HCT116 (cell line): ENCODE measurements at regions not wholly inside any gene's neighbourhood (a gene's known extent, or its start where the extent isn't known, plus 50 kb on each side); places are given as distances from the start of the nearest gene placed in this dataset.

Experiments used
- ATAC-seq: fragments of 200-7000 bp; cut with Tn5 transposase; 2 replicates; pipeline ENCODE4 v1.9.1; 2020; ENCODE audit warnings: mild to moderate bottlenecking, moderate library complexity
- BruUV-seq: library from RNA; stranded (reverse); fragments of 400-500 nt; replicated peaks from 2 replicates; lab custom pipeline; 2021; lab: Mats Ljungman, UMichigan
- CTCF ChIA-PET: fragments of 300-600 bp; sonication (Branson Sonifier 250); formaldehyde crosslinking; loops from one replicate; lab custom pipeline; 2021; ENCODE audit warnings: antibody characterized with exemption; lab: Charles Lee
- POLR2A ChIA-PET: fragments of 300-600, 350-600 bp; sonication (Branson Sonifier 250); formaldehyde crosslinking; loops from one replicate; lab custom pipeline; 2021; ENCODE audit warnings: antibody characterized with exemption; lab: Charles Lee
- RAD21 ChIA-PET, 2 experiments: fragments of 300-600 bp; sonication (Branson Sonifier 250); formaldehyde crosslinking; loops; one replicate each; lab custom pipeline; 2023; ENCODE audit warnings: low total read pairs in 2 of 2; ENCODE audit not compliant: uncharacterized antibody in 2 of 2, unreplicated experiment in 2 of 2, low non-redundant PET in 1 of 2; lab: Charles Lee
- DNase-seq: peaks from one replicate; pipeline ENCODE4 v3.0.0-alpha.2; 2010; ENCODE audit warnings: low read depth, low spot score
- H2AFZ ChIP-seq: fragments of 200-600 bp; shearing (Covaris generic), sonication (generic); 2 replicates; pipeline ENCODE4 v1.6.1; 2017; ENCODE audit warnings: low read depth, mixed run types, mixed read lengths, antibody characterized with exemption, low read length; ENCODE audit not compliant: poor library complexity, severe bottlenecking
- H3K27ac ChIP-seq: 2 replicates; pipeline ENCODE4 v1.5.1; 2012; ENCODE audit warnings: low read depth, low read length
- H3K27me3 ChIP-seq: fragments of 200-600 bp; sonication (generic); 2 replicates; pipeline ENCODE4 v1.6.1; 2016; ENCODE audit warnings: mixed run types, low read length, mixed read lengths; ENCODE audit not compliant: insufficient read depth
- H3K36me3 ChIP-seq, 2 experiments: fragments of 200-500 bp in 1 of 2; fragments of 200-600 bp in 1 of 2; sonication (Bioruptor generic) in 1 of 2; sonication (generic) in 1 of 2; 2 replicates each; pipeline versions ENCODE4 v1.5.1 to v1.6.1; 2014 to 2016; ENCODE audit warnings: low read length in 2 of 2, inconsistent platforms in 1 of 2, mixed read lengths in 1 of 2, mixed run types in 1 of 2; ENCODE audit not compliant: insufficient read depth in 2 of 2, control insufficient read depth in 1 of 2
- H3K4me1 ChIP-seq, 2 experiments: fragments of 200-600 bp in 1 of 2; sonication (generic) in 1 of 2; 2 replicates each; pipeline versions ENCODE4 v1.5.1 to v1.6.1; 2012 to 2017; ENCODE audit warnings: low read length in 2 of 2, inconsistent platforms in 1 of 2, mild to moderate bottlenecking in 1 of 2, mixed read lengths in 1 of 2, mixed run types in 1 of 2, moderate library complexity in 1 of 2; ENCODE audit not compliant: insufficient read depth in 2 of 2, control insufficient read depth in 1 of 2
- H3K4me2 ChIP-seq: fragments of 200-600 bp; sonication (generic); 2 replicates; pipeline ENCODE4 v1.6.1; 2017; ENCODE audit warnings: mixed run types, low read length, mixed read lengths
- H3K4me3 ChIP-seq, 2 experiments: fragments of 200-600 bp in 1 of 2; sonication (generic) in 1 of 2; replicated peaks in 1 of 2; 2 replicates each; pipeline ENCODE4 v1.5.1; 2011 to 2016; ENCODE audit warnings: low read length in 2 of 2, control low read depth in 1 of 2, low read depth in 1 of 2, mild to moderate bottlenecking in 1 of 2, mixed read lengths in 1 of 2, mixed run types in 1 of 2
- H3K79me2 ChIP-seq: fragments of 200-600 bp; sonication (generic); 2 replicates; pipeline ENCODE4 v1.6.1; 2017; ENCODE audit warnings: mild to moderate bottlenecking, mixed run types, low read length, moderate library complexity, mixed read lengths; ENCODE audit not compliant: insufficient read depth
- H3K9ac ChIP-seq: fragments of 200-600 bp; sonication (generic); 2 replicates; pipeline ENCODE4 v1.6.1; 2016; ENCODE audit warnings: low read length, mixed read lengths
- H3K9me2 ChIP-seq: fragments of 200-600 bp; sonication (generic), shearing (Covaris generic); 2 replicates; pipeline ENCODE4 v1.6.1; 2017; ENCODE audit warnings: mixed run types, mild to moderate bottlenecking, moderate library complexity; ENCODE audit not compliant: insufficient read depth
- H3K9me3 ChIP-seq, 2 experiments: fragments of 200-500 bp in 1 of 2; fragments of 200-600 bp in 1 of 2; sonication (Bioruptor generic) in 1 of 2; sonication (generic) in 1 of 2; 2 replicates each; pipeline ENCODE4 v1.6.1; 2014 to 2017; ENCODE audit warnings: low read length in 2 of 2, mixed read lengths in 2 of 2, inconsistent platforms in 1 of 2, low read depth in 1 of 2, mild to moderate bottlenecking in 1 of 2, mixed run types in 1 of 2, moderate library complexity in 1 of 2; ENCODE audit not compliant: control insufficient read depth in 1 of 2, insufficient read depth in 1 of 2
- H4K20me1 ChIP-seq: fragments of 200-600 bp; sonication (generic), shearing (Covaris generic); 2 replicates; pipeline ENCODE4 v1.6.1; 2017; ENCODE audit warnings: mixed run types, mild to moderate bottlenecking, moderate library complexity; ENCODE audit not compliant: insufficient read depth
- CBX3 ChIP-seq: IDR thresholded peaks from 2 replicates; pipeline ENCODE4 v1.6.1; 2012; ENCODE audit warnings: low read depth
- CEBPB ChIP-seq: IDR thresholded peaks from 2 replicates; pipeline ENCODE4 v1.6.1; 2012; ENCODE audit warnings: low read depth
- EGR1 ChIP-seq: IDR thresholded peaks from 2 replicates; pipeline ENCODE4 v1.6.1; 2012; ENCODE audit warnings: low read depth
- EZH2 ChIP-seq: fragments of 200-600 bp; sonication (generic); IDR thresholded peaks from 2 replicates; pipeline ENCODE4 v1.6.1; 2017; ENCODE audit warnings: antibody characterized with exemption, mixed run types
- EZH2phosphoT487 ChIP-seq: fragments of 200-600 bp; IDR thresholded peaks from 2 replicates; pipeline ENCODE4 v1.6.1; 2018; ENCODE audit warnings: antibody characterized with exemption, borderline replicate concordance
- FOSL1 ChIP-seq: IDR thresholded peaks from 2 replicates; pipeline ENCODE4 v1.6.1; 2012; ENCODE audit warnings: low read depth
- JUND ChIP-seq: IDR thresholded peaks from 2 replicates; pipeline ENCODE4 v1.6.1; 2012
- POLR2A ChIP-seq: IDR thresholded peaks from 2 replicates; pipeline ENCODE4 v1.7.0; 2011; ENCODE audit warnings: borderline replicate concordance; ENCODE audit not compliant: insufficient read depth, insufficient read length; ENCODE audit errors: extremely low read depth
- RAD21 ChIP-seq: IDR thresholded peaks from 2 replicates; pipeline ENCODE4 v1.6.1; 2012; ENCODE audit warnings: low read depth, mild to moderate bottlenecking
- SIN3A ChIP-seq: IDR thresholded peaks from 2 replicates; pipeline ENCODE4 v1.6.1; 2012; ENCODE audit warnings: low read depth
- SP1 ChIP-seq: IDR thresholded peaks from 2 replicates; pipeline ENCODE4 v1.6.1; 2012; ENCODE audit warnings: low read depth
- SRF ChIP-seq: IDR thresholded peaks from 2 replicates; pipeline ENCODE4 v1.6.1; 2012; ENCODE audit warnings: low read depth
- TCF7L2 ChIP-seq: IDR thresholded peaks from 2 replicates; pipeline ENCODE4 v1.7.0; 2011; ENCODE audit warnings: borderline replicate concordance, inconsistent platforms; ENCODE audit not compliant: insufficient read depth, insufficient read length; ENCODE audit errors: extremely low read depth
- ZFX ChIP-seq: fragments of 450-650 bp; IDR thresholded peaks from 2 replicates; pipeline ENCODE4 v1.6.1; 2017
- ZNF274 ChIP-seq: fragments of 200-500 bp; sonication (Bioruptor generic); IDR thresholded peaks from 2 replicates; pipeline ENCODE4 v1.6.1; 2014; ENCODE audit warnings: mild to moderate bottlenecking, low read depth, low read length, inconsistent platforms
- intact Hi-C: fragments of 100-400 bp; cut with micrococcal nuclease; formaldehyde crosslinking; loops from 2 replicates; pipeline ENCODE4 v1.10.0; 2022
- TF ChIP-seq, protein P1 (sequence below): IDR thresholded peaks from 2 replicates; pipeline ENCODE4 v1.6.1; 2012
- TF ChIP-seq, protein P2 (sequence below): IDR thresholded peaks from 2 replicates; pipeline ENCODE4 v1.6.1; 2012
- TF ChIP-seq, protein P3 (sequence below), 3 experiments: fragments of 200-600 bp in 1 of 3; sonication (generic) in 1 of 3; IDR thresholded peaks in 2 of 3; conservative IDR thresholded peaks in 1 of 3; 2 replicates each; pipeline ENCODE4 v1.5.1; 2012 to 2017; ENCODE audit warnings: low read depth in 2 of 3, low read length in 2 of 3, antibody characterized with exemption in 1 of 3, borderline replicate concordance in 1 of 3, control low read depth in 1 of 3, mild to moderate bottlenecking in 1 of 3, mixed read lengths in 1 of 3, mixed run types in 1 of 3, moderate library complexity in 1 of 3; ENCODE audit not compliant: insufficient read depth in 1 of 3
- TF ChIP-seq, protein P4 (sequence below): IDR thresholded peaks from 2 replicates; pipeline ENCODE4 v1.6.1; 2012; ENCODE audit warnings: low read depth
- TF ChIP-seq, protein P5 (sequence below): IDR thresholded peaks from 2 replicates; pipeline ENCODE4 v1.6.1; 2011; ENCODE audit warnings: mild to moderate bottlenecking, low read length, moderate library complexity; ENCODE audit not compliant: insufficient replicate concordance; ENCODE audit errors: extremely low read depth

DNA sequence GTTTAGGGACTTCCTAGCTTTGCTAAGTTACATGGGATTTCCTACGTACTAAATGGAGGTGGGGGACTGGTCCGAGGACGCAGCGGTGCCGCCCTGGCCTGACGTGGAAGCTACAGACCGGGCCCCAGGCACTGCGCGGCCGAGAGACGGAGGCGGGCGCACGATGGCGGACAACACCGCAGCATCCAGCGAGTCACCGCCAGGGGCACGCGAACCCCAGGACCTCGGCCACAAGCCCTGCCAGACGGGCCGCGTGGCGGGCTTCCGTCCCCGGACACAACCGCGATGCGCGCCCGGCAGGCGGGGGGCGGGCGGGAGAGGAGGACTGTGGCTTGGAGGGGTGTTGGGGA lies 1516.9 kb upstream of the DEFB115 start:
- ChIA-PET CTCF (no interaction called here), POLR2A (no interaction called here), RAD21 (no interaction called here)
- Histone ChIP-seq H3K4me3 (no peak overlapping the region), H3K4me1 (no peaks in the 10 kb centered on the region), H3K9me2 (no peaks in the 10 kb centered on the region), H2AFZ (no peak overlapping the region), H3K27me3 (no peaks in the 10 kb centered on the region), H3K79me2 (no peaks in the 10 kb centered on the region), H3K36me3 (no peaks in the 10 kb centered on the region), H3K27ac (no peak overlapping the region), H4K20me1 (no peaks in the 10 kb centered on the region), H3K9me3 (no peaks in the 10 kb centered on the region; a peak in 1 of 4 replicates), H3K4me2 (no peak overlapping the region), H3K9ac (no peak overlapping the region)
- DNase-seq (no peak), ATAC-seq (no peak)
- no TSS peak for BruUV-seq
- intact Hi-C loops: no loop called here
- TF ChIP-seq, protein P1, sequence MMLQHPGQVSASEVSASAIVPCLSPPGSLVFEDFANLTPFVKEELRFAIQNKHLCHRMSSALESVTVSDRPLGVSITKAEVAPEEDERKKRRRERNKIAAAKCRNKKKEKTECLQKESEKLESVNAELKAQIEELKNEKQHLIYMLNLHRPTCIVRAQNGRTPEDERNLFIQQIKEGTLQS: no peak
- no peak for TF ChIP-seq SRF
- TF ChIP-seq, protein P2, sequence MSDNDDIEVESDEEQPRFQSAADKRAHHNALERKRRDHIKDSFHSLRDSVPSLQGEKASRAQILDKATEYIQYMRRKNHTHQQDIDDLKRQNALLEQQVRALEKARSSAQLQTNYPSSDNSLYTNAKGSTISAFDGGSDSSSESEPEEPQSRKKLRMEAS: no peak
- TF ChIP-seq ZFX: no peak
- TF ChIP-seq EZH2phosphoT487: no peak
- TF ChIP-seq EGR1: no peak
- TF ChIP-seq JUND: no peak
- TF ChIP-seq, protein P3, sequence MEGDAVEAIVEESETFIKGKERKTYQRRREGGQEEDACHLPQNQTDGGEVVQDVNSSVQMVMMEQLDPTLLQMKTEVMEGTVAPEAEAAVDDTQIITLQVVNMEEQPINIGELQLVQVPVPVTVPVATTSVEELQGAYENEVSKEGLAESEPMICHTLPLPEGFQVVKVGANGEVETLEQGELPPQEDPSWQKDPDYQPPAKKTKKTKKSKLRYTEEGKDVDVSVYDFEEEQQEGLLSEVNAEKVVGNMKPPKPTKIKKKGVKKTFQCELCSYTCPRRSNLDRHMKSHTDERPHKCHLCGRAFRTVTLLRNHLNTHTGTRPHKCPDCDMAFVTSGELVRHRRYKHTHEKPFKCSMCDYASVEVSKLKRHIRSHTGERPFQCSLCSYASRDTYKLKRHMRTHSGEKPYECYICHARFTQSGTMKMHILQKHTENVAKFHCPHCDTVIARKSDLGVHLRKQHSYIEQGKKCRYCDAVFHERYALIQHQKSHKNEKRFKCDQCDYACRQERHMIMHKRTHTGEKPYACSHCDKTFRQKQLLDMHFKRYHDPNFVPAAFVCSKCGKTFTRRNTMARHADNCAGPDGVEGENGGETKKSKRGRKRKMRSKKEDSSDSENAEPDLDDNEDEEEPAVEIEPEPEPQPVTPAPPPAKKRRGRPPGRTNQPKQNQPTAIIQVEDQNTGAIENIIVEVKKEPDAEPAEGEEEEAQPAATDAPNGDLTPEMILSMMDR (IDR thresholded peaks at IDR 0.05 in 2 of 3, conservative IDR thresholded peaks at IDR 0.05 in 1 of 3; ENCODE audit: borderline replicate concordance in 1 of 3, insufficient read depth in 1 of 3, low read depth in 2 of 3, low read length in 2 of 3): no peak
- TF ChIP-seq CEBPB: no peak
- no peak for TF ChIP-seq ZNF274
- TF ChIP-seq FOSL1: no peak
- TF ChIP-seq, protein P4, sequence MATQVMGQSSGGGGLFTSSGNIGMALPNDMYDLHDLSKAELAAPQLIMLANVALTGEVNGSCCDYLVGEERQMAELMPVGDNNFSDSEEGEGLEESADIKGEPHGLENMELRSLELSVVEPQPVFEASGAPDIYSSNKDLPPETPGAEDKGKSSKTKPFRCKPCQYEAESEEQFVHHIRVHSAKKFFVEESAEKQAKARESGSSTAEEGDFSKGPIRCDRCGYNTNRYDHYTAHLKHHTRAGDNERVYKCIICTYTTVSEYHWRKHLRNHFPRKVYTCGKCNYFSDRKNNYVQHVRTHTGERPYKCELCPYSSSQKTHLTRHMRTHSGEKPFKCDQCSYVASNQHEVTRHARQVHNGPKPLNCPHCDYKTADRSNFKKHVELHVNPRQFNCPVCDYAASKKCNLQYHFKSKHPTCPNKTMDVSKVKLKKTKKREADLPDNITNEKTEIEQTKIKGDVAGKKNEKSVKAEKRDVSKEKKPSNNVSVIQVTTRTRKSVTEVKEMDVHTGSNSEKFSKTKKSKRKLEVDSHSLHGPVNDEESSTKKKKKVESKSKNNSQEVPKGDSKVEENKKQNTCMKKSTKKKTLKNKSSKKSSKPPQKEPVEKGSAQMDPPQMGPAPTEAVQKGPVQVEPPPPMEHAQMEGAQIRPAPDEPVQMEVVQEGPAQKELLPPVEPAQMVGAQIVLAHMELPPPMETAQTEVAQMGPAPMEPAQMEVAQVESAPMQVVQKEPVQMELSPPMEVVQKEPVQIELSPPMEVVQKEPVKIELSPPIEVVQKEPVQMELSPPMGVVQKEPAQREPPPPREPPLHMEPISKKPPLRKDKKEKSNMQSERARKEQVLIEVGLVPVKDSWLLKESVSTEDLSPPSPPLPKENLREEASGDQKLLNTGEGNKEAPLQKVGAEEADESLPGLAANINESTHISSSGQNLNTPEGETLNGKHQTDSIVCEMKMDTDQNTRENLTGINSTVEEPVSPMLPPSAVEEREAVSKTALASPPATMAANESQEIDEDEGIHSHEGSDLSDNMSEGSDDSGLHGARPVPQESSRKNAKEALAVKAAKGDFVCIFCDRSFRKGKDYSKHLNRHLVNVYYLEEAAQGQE: no peak
- no peak for TF ChIP-seq POLR2A
- no peak for TF ChIP-seq EZH2
- TF ChIP-seq, protein P5, sequence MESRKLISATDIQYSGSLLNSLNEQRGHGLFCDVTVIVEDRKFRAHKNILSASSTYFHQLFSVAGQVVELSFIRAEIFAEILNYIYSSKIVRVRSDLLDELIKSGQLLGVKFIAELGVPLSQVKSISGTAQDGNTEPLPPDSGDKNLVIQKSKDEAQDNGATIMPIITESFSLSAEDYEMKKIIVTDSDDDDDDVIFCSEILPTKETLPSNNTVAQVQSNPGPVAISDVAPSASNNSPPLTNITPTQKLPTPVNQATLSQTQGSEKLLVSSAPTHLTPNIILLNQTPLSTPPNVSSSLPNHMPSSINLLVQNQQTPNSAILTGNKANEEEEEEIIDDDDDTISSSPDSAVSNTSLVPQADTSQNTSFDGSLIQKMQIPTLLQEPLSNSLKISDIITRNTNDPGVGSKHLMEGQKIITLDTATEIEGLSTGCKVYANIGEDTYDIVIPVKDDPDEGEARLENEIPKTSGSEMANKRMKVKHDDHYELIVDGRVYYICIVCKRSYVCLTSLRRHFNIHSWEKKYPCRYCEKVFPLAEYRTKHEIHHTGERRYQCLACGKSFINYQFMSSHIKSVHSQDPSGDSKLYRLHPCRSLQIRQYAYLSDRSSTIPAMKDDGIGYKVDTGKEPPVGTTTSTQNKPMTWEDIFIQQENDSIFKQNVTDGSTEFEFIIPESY: no peak
- no peak for TF ChIP-seq SIN3A
- TF ChIP-seq CBX3: no peak
- no peak for TF ChIP-seq TCF7L2
- TF ChIP-seq RAD21: no peak
- no peak for TF ChIP-seq SP1
